22Rv1 (cell line): ENCODE measurements at regions not wholly inside any gene's neighbourhood (a gene's known extent, or its start where the extent isn't known, plus 50 kb on each side); places are given as distances from the start of the nearest gene placed in this dataset.

ENCODE experiments used
- CTCF ChIP-seq: fragments of 450-650 bp; IDR thresholded peaks from 2 replicates; pipeline ENCODE4 v1.5.1; 2017; ENCODE audit warnings: mild to moderate bottlenecking
- ZFX ChIP-seq: fragments of 450-650 bp; IDR thresholded peaks from 2 replicates; pipeline ENCODE4 v1.6.1; 2017; ENCODE audit warnings: antibody characterized with exemption, borderline replicate concordance

- TF ChIP-seq CTCF (no peak), ZFX (no peak)
Measured at GRCh38 chr17:15133826-15134225, 131.3 kb downstream of the PMP22 start.
